HepG2 (cell line): ENCODE measurements at regions not wholly inside any gene's neighbourhood (a gene's known extent, or its start where the extent isn't known, plus 50 kb on each side); places are given as distances from the start of the nearest gene placed in this dataset.

Experiments used
- CBX2 ChIP-seq, 2 experiments: fragments of 200-600 bp in 1 of 2; sonication (generic); formaldehyde crosslinking in 1 of 2; IDR thresholded peaks; 2 replicates each; pipeline versions ENCODE4 v1.7.0 to v1.8.1; 2018 to 2022; ENCODE audit warnings: low read depth in 2 of 2, low read length in 1 of 2, mild to moderate bottlenecking in 1 of 2, missing genetic modification reagents in 1 of 2
- CSRNP1 ChIP-seq: sonication (generic); formaldehyde crosslinking; IDR thresholded peaks from 2 replicates; pipeline ENCODE4 v1.8.1; 2023; ENCODE audit warnings: mild to moderate bottlenecking, missing genetic modification reagents
- ERF ChIP-seq: IDR thresholded peaks from 2 replicates; pipeline ENCODE4 v1.6.1; 2018; ENCODE audit warnings: missing biosample characterization, missing genetic modification reagents
- HMG20B ChIP-seq: conservative IDR thresholded peaks from 2 replicates; pipeline ENCODE4 v1.6.1; 2016; ENCODE audit warnings: missing genetic modification reagents, missing compliant biosample characterization
- KMT2B ChIP-seq: IDR thresholded peaks from 2 replicates; pipeline ENCODE4 v1.6.1; 2016; ENCODE audit warnings: missing genetic modification reagents, missing compliant biosample characterization
- MED13 ChIP-seq: sonication (generic); formaldehyde crosslinking; IDR thresholded peaks from 2 replicates; pipeline ENCODE4 v1.5.0; 2020; ENCODE audit warnings: missing genetic modification reagents
- MYC ChIP-seq: sonication (generic); formaldehyde crosslinking; IDR thresholded peaks from 2 replicates; pipeline ENCODE4 v1.9.0; 2021; ENCODE audit warnings: missing genetic modification reagents, borderline replicate concordance
- NAIF1 ChIP-seq: sonication (generic); formaldehyde crosslinking; IDR thresholded peaks from 2 replicates; pipeline ENCODE4 v1.5.0; 2020; ENCODE audit warnings: mild to moderate bottlenecking, missing genetic modification reagents, borderline replicate concordance
- NR2F2 ChIP-seq: IDR thresholded peaks from 2 replicates; pipeline ENCODE4 v1.6.1; 2012; ENCODE audit warnings: low read depth, inconsistent platforms, borderline replicate concordance
- PBX2 ChIP-seq: IDR thresholded peaks from 2 replicates; pipeline ENCODE4 v1.6.1; 2016; ENCODE audit warnings: control low read depth
- RBFOX2 ChIP-seq: fragments of 200-400 bp; formaldehyde crosslinking; IDR thresholded peaks from 2 replicates; pipeline ENCODE4 v1.6.1; 2017; ENCODE audit warnings: low read depth, mild to moderate bottlenecking, low read length
- RNF219 ChIP-seq: sonication (generic); formaldehyde crosslinking; IDR thresholded peaks from 2 replicates; pipeline ENCODE4 v1.5.0; 2020; ENCODE audit warnings: mild to moderate bottlenecking, missing genetic modification reagents
- RXRB ChIP-seq: IDR thresholded peaks from 2 replicates; pipeline ENCODE4 v1.6.1; 2016; ENCODE audit warnings: borderline replicate concordance, missing genetic modification reagents, missing compliant biosample characterization
- TBP ChIP-seq: sonication (generic); formaldehyde crosslinking; IDR thresholded peaks from 2 replicates; pipeline ENCODE4 v1.5.0; 2020; ENCODE audit warnings: missing genetic modification reagents
- TBX3 ChIP-seq: fragments of 450-650 bp; IDR thresholded peaks from 2 replicates; pipeline ENCODE4 v1.6.1; 2017; ENCODE audit warnings: antibody characterized with exemption, mild to moderate bottlenecking, inconsistent platforms, borderline replicate concordance
- U2AF1 ChIP-seq: fragments of 200-400 bp; formaldehyde crosslinking; optimal IDR thresholded peaks from 2 replicates; pipeline ENCODE3; 2017; ENCODE audit warnings: mild to moderate bottlenecking, low read depth, low read length
- ZBTB25 ChIP-seq: IDR thresholded peaks from 2 replicates; pipeline ENCODE4 v1.6.1; 2018; ENCODE audit warnings: missing genetic modification reagents
- ZNF136 ChIP-seq: sonication (generic); formaldehyde crosslinking; IDR thresholded peaks from 2 replicates; pipeline ENCODE4 v1.8.1; 2022; ENCODE audit warnings: low read depth, mild to moderate bottlenecking, moderate library complexity, missing genetic modification reagents
- ZNF180 ChIP-seq: sonication (generic); formaldehyde crosslinking; IDR thresholded peaks from 2 replicates; pipeline ENCODE4 v1.4.0; 2020; ENCODE audit warnings: low read depth, missing genetic modification reagents, borderline replicate concordance
- ZNF253 ChIP-seq: sonication (generic); formaldehyde crosslinking; IDR thresholded peaks from 2 replicates; pipeline ENCODE4 v1.8.0; 2022; ENCODE audit warnings: mild to moderate bottlenecking, missing genetic modification reagents, borderline replicate concordance
- ZNF256 ChIP-seq: sonication (generic); formaldehyde crosslinking; conservative IDR thresholded peaks from 2 replicates; pipeline ENCODE4 v1.4.0; 2020; ENCODE audit warnings: missing genetic modification reagents
- ZNF335 ChIP-seq: sonication (generic); formaldehyde crosslinking; IDR thresholded peaks from 2 replicates; pipeline ENCODE4 v1.4.0; 2020; ENCODE audit warnings: missing genetic modification reagents
- ZNF367 ChIP-seq: sonication (generic); formaldehyde crosslinking; IDR thresholded peaks from 2 replicates; pipeline ENCODE4 v1.4.0; 2020; ENCODE audit warnings: missing genetic modification reagents, borderline replicate concordance
- ZNF431 ChIP-seq: sonication (generic); formaldehyde crosslinking; IDR thresholded peaks from 2 replicates; pipeline ENCODE4 v1.9.0; 2022; ENCODE audit warnings: missing genetic modification reagents, low read depth, mild to moderate bottlenecking, borderline replicate concordance
- ZSCAN25 ChIP-seq: sonication (generic); formaldehyde crosslinking; IDR thresholded peaks from 2 replicates; pipeline ENCODE4 v1.8.0; 2022; ENCODE audit warnings: mild to moderate bottlenecking, missing genetic modification reagents
- ZSCAN29 ChIP-seq: sonication (generic); formaldehyde crosslinking; conservative IDR thresholded peaks from 2 replicates; pipeline ENCODE4 v1.4.0; 2020; ENCODE audit warnings: mild to moderate bottlenecking, missing genetic modification reagents
- ZZZ3 ChIP-seq: sonication (generic); formaldehyde crosslinking; IDR thresholded peaks from 2 replicates; pipeline ENCODE4 v1.4.0; 2020; ENCODE audit warnings: missing genetic modification reagents, mild to moderate bottlenecking, borderline replicate concordance

- TF ChIP-seq TBX3 (no peak), ZNF253 (CRISPR knock-in tag) (no peak), ZSCAN25 (CRISPR knock-in tag) (no peak; the same call in 1 of the 2 replicates), ZNF180 (CRISPR knock-in tag) (no peak), ZBTB25 (CRISPR knock-in tag) (no peak; the same call in 1 of the 2 replicates), RBFOX2 (no peak), NAIF1 (no peak), ZZZ3 (no peak), ZNF367 (CRISPR knock-in tag) (no peak), NR2F2 (peak; percentile 83), CBX2 (IDR thresholded peaks at IDR 0.05; ENCODE audit: low read depth, low read length) (no peak), CBX2 (CRISPR knock-in tag; IDR thresholded peaks at IDR 0.05; ENCODE audit: low read depth) (no peak), U2AF1 (no peak), RXRB (CRISPR knock-in tag) (peak; percentile 91), PBX2 (no peak), HMG20B (CRISPR knock-in tag) (no peak), TBP (CRISPR knock-in tag) (no peak), KMT2B (no peak), ERF (CRISPR knock-in tag) (no peak), ZSCAN29 (CRISPR knock-in tag) (no peak), MYC (CRISPR knock-in tag) (peak; percentile 87), ZNF335 (CRISPR knock-in tag) (no peak), CSRNP1 (no peak), MED13 (CRISPR knock-in tag) (no peak), ZNF431 (CRISPR knock-in tag) (peak; percentile 44; the same call in 1 of the 2 replicates), ZNF136 (CRISPR knock-in tag) (no peak), ZNF256 (CRISPR knock-in tag) (no peak), RNF219 (CRISPR knock-in tag) (no peak)
Observed at GRCh38 chr17:31798205-31798724, 60.8 kb downstream of the COPRS start (continued).
